Nephron progenitor cell (in vitro differentiated cells): ENCODE measurements at regions not wholly inside any gene's neighbourhood (a gene's known extent, or its start where the extent isn't known, plus 50 kb on each side); places are given as distances from the start of the nearest gene placed in this dataset.

ENCODE experiments used
- DNase-seq: peaks from one replicate; pipeline ENCODE4 v3.0.0; 2021
- H3K27ac Mint-ChIP-seq: 2 replicates; pipeline ENCODE4 v1.8.0; 2021; ENCODE audit warnings: mild to moderate bottlenecking, moderate library complexity, mixed read lengths
- H3K27me3 Mint-ChIP-seq: 2 replicates; pipeline ENCODE4 v1.8.0; 2021; ENCODE audit warnings: mild to moderate bottlenecking, low read depth, mixed read lengths; ENCODE audit not compliant: poor library complexity
- H3K36me3 Mint-ChIP-seq: 2 replicates; pipeline ENCODE4 v1.8.0; 2021; ENCODE audit warnings: low read depth, mixed read lengths
- H3K4me1 Mint-ChIP-seq: 2 replicates; pipeline ENCODE4 v1.8.0; 2021; ENCODE audit warnings: mixed read lengths
- H3K4me3 Mint-ChIP-seq: 2 replicates; pipeline ENCODE4 v1.8.0; 2021; ENCODE audit warnings: mild to moderate bottlenecking, moderate library complexity, mixed read lengths
- H3K9me3 Mint-ChIP-seq: 2 replicates; pipeline ENCODE4 v1.8.0; 2021; ENCODE audit warnings: mild to moderate bottlenecking, moderate library complexity, mixed read lengths
- TF ChIP-seq, protein P1 (sequence below): fragments of 200-600 bp; sonication (generic); IDR thresholded peaks from 2 replicates; pipeline ENCODE4 v1.5.0; 2021; ENCODE audit warnings: antibody characterized with exemption

DNA sequence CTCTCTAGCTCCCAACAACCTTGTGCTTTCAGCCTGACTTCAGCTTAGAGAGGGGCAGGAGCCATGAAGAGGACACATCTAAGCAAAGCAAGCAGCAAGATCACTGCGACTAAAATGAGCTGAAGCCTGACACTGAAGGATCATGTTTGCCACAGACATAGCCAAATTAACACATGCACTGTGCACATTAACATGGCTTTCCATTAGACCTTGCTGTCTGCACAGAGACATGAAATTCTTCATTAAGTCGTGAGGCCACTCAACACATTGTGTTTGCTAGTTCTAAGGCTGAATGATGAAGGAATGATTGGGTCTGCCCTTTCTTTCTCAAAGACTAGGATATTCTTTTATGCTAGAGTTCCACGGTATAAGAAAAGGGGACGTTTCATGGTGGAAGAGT, 558.3 kb upstream of the PSMD7 start:
- H3K27ac Mint-ChIP-seq: no peak overlapping the region
- TF ChIP-seq, protein P1, sequence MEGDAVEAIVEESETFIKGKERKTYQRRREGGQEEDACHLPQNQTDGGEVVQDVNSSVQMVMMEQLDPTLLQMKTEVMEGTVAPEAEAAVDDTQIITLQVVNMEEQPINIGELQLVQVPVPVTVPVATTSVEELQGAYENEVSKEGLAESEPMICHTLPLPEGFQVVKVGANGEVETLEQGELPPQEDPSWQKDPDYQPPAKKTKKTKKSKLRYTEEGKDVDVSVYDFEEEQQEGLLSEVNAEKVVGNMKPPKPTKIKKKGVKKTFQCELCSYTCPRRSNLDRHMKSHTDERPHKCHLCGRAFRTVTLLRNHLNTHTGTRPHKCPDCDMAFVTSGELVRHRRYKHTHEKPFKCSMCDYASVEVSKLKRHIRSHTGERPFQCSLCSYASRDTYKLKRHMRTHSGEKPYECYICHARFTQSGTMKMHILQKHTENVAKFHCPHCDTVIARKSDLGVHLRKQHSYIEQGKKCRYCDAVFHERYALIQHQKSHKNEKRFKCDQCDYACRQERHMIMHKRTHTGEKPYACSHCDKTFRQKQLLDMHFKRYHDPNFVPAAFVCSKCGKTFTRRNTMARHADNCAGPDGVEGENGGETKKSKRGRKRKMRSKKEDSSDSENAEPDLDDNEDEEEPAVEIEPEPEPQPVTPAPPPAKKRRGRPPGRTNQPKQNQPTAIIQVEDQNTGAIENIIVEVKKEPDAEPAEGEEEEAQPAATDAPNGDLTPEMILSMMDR: no peak
- H3K9me3 Mint-ChIP-seq: peaks cover 26% of the 10 kb centered on the region
- H3K4me3 Mint-ChIP-seq: no peak overlapping the region
- no peaks in the 10 kb centered on the region for H3K36me3 Mint-ChIP-seq
- no peak for DNase-seq
- H3K27me3 Mint-ChIP-seq: peaks cover 13% of the 10 kb centered on the region
- H3K4me1 Mint-ChIP-seq: peaks cover 5% of the 10 kb centered on the region

DNA sequence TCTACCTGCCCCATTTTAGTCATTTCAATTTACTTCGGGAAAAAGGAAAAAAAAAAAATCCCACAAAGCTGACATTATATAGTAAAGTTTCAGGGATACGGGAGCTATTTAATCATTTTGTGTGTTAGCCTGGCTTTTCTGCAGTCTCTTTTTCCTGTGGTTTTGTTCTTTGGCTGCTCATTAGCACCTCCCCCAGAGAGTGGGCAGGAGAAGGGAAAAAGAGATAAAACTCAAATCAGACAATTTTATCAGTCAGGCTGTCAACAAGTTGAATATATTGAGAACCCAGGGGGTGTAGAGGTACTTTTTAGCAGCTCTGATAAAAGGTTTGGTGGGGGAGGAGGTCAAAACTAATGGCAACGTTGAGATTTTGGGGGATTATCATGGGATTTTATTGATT, 559.0 kb upstream of the PSMD7 start:
- Mint-ChIP-seq H3K4me3 (no peak overlapping the region), H3K36me3 (peaks cover 3% of the 10 kb centered on the region)
- TF ChIP-seq, protein P1: no peak

DNA sequence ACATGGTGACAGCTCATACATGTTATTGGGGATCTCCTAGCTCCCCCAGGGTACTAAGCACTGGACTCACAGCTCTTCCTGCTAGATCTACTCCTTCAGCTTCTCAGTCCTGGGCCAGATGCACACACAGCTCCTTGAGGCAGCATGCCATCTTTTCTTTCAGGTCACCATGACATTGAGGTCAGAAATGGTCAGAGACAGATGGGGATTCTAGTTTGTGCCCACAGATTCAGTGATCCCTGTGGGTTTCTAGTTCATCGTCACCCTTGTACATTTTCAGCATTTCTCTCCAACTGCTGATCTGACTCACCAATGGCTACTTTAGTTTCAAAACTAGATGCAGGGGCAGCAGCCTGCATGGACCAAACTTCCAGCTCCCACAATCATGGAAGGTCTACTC, 560.7 kb upstream of the PSMD7 start:
- Mint-ChIP-seq H3K27ac (no peak overlapping the region), H3K36me3 (peaks cover 6% of the 10 kb centered on the region), H3K4me1 (peaks cover 5% of the 10 kb centered on the region), H3K9me3 (peaks cover 38% of the 10 kb centered on the region), H3K27me3 (peaks cover 13% of the 10 kb centered on the region), H3K4me3 (no peak overlapping the region)
- TF ChIP-seq, protein P1: no peak
- no peak for DNase-seq

More for the DNA sequence above, 559.0 kb upstream of the PSMD7 start:
- Mint-ChIP-seq H3K27ac (no peak overlapping the region), H3K4me1 (peaks cover 5% of the 10 kb centered on the region), H3K27me3 (peaks cover 13% of the 10 kb centered on the region), H3K9me3 (peaks cover 31% of the 10 kb centered on the region)
- no peak for DNase-seq

DNA sequence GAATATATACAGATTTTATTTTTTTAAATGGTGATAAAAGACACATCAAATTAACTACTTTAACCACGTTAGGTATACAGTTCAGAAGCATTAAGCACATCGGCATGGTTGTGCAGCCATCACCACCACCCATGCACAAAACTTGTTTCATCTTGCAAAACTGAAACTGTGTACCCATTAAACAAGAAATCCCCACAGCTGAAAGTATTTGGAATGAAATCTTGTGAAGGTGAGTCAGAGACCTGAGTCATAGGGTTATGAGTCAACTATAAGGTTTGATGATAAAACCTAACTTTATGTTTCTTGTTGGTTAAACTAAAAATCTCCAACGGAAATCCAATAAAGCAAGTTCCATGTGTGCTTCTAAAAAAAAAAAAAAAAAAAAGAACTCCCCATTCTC, 561.6 kb upstream of the PSMD7 start:
- H3K27ac Mint-ChIP-seq: no peak overlapping the region
- peaks cover 6% of the 10 kb centered on the region for H3K36me3 Mint-ChIP-seq
- H3K4me3 Mint-ChIP-seq: no peak overlapping the region
- H3K4me1 Mint-ChIP-seq: peaks cover 5% of the 10 kb centered on the region
- TF ChIP-seq, protein P1: no peak
- peaks cover 13% of the 10 kb centered on the region for H3K27me3 Mint-ChIP-seq
- H3K9me3 Mint-ChIP-seq: peaks cover 36% of the 10 kb centered on the region
- DNase-seq: no peak

DNA sequence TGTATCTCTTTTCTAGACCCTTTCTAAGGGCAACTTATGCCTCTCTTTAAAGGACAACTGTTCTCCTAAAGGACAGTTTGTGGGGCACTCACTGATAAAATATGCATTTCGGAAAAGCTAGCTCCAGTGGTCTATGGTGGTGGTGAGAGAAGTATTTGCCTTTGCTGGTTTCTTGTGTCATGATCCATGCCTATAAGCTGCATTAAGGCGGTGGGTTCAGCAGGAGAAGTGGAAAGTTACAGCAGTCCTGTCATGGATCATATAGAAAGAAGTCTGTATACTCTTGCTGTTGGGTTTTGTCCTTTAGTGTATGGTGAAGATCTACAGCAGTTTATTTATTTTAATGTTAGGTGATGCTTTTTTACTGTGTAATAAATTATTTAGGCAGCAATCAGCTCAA, 563.9 kb upstream of the PSMD7 start:
- Mint-ChIP-seq H3K4me3 (no peak overlapping the region), H3K27ac (no peak overlapping the region), H3K36me3 (peaks cover 6% of the 10 kb centered on the region), H3K9me3 (peaks cover 30% of the 10 kb centered on the region), H3K4me1 (peaks cover 3% of the 10 kb centered on the region), H3K27me3 (peaks cover 12% of the 10 kb centered on the region)
- no peak for DNase-seq
- TF ChIP-seq, protein P1: no peak

DNA sequence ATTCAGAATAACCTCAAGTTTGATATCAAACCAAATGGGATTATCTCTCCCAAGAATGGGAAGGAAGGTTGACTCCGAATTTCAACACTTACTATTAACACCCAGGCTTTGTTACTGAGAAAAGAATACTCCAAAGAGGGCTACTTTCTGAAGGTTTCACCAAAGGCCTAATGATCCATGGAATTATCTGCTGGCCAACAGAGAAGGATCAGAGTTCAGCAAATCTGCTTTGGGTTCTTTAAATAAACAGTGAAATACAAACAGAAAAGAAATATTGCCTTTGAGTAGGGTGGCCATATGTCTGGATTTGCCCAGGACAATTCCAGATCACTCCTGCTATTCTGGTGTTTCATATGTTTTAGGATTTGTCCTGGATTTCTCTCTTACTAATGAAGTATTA, 564.5 kb upstream of the PSMD7 start:
- DNase-seq: no peak
- Mint-ChIP-seq H3K27ac (no peak overlapping the region), H3K4me3 (no peak overlapping the region), H3K4me1 (no peaks in the 10 kb centered on the region), H3K36me3 (peaks cover 6% of the 10 kb centered on the region), H3K9me3 (peaks cover 30% of the 10 kb centered on the region), H3K27me3 (peaks cover 12% of the 10 kb centered on the region)
- TF ChIP-seq, protein P1: no peak
